H1 (cell line): ENCODE measurements at regions not wholly inside any gene's neighbourhood (a gene's known extent, or its start where the extent isn't known, plus 50 kb on each side); places are given as distances from the start of the nearest gene placed in this dataset.

Experiments
- CHD1 ChIP-seq: IDR thresholded peaks from 2 replicates; pipeline ENCODE4 v1.6.1; 2012; ENCODE audit warnings: low read depth, low read length, improper control_type of control experiment
- KDM1A ChIP-seq: fragments of 200-600, 300-600 bp; sonication (generic); IDR thresholded peaks from 2 replicates; pipeline ENCODE4 v1.7.1; 2016; ENCODE audit warnings: mild to moderate bottlenecking, low read length, borderline replicate concordance
- MAFK ChIP-seq: IDR thresholded peaks from 2 replicates; pipeline ENCODE4 v1.6.1; 2012; ENCODE audit warnings: low read depth, mild to moderate bottlenecking, improper control_type of control experiment, low read length
- RAD21 ChIP-seq, 2 experiments: IDR thresholded peaks in 1 of 2; conservative IDR thresholded peaks in 1 of 2; 2 replicates each; pipeline ENCODE4 v1.6.1; 2011; ENCODE audit warnings: low read depth in 2 of 2, low read length in 2 of 2, improper control_type of control experiment in 1 of 2, inconsistent platforms in 1 of 2, mild to moderate bottlenecking in 1 of 2, moderate library complexity in 1 of 2
- SAP30 ChIP-seq: fragments of 300-600 bp; sonication (generic); IDR thresholded peaks from 2 replicates; pipeline ENCODE4 v1.7.1; 2012; ENCODE audit warnings: low read length, moderate library complexity, mild to moderate bottlenecking, inconsistent platforms; ENCODE audit not compliant: insufficient read depth, insufficient replicate concordance
- SIX5 ChIP-seq: IDR thresholded peaks from 2 replicates; pipeline ENCODE4 v1.6.1; 2011; ENCODE audit warnings: mild to moderate bottlenecking, low read depth, low read length
- ZNF274 ChIP-seq: IDR thresholded peaks from 2 replicates; pipeline ENCODE4 v1.7.0; 2012; ENCODE audit warnings: low read length, borderline replicate concordance; ENCODE audit errors: extremely low read depth

DNA sequence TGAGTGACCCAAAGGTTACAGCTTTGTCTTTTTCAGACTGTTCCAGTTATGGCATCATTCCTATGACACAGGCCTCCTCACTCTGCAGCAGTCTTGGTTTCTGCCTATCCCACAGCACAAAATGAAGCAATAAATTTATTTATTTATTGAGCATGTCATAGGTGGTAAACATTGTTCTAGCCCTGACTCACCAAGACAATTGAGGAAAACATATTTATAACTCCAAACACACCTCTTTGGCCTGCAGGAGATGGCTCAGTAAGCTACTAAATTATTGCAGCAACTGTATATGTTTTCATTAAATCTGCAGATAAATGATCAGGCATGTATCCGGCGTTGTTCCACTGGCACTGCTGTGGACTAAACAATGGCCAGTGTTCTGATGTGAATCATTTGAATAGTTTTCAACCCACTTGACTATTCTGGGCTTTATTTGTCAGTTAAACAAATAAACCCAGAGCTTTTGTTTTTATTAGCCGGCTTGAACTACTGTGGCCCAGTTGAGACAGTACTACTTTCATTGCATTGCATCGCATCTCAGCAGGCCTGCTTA is 83.2 kb downstream of the FOXD1 start (continued):
- TF ChIP-seq CHD1 = no peak
- TF ChIP-seq SAP30 = no peak
- TF ChIP-seq ZNF274 = no peak
- TF ChIP-seq MAFK = no peak
- TF ChIP-seq RAD21 (IDR thresholded peaks at IDR 0.05 in 1 of 2, conservative IDR thresholded peaks at IDR 0.05 in 1 of 2; ENCODE audit: low read depth in 2 of 2, low read length in 2 of 2) = no peak
- TF ChIP-seq SIX5 = no peak
- TF ChIP-seq KDM1A = no peak
